ENCODE measurements at regions not wholly inside any gene's neighbourhood (a gene's known extent, or its start where the extent isn't known, plus 50 kb on each side); places are given as distances from the start of the nearest gene placed in this dataset.

DNA sequence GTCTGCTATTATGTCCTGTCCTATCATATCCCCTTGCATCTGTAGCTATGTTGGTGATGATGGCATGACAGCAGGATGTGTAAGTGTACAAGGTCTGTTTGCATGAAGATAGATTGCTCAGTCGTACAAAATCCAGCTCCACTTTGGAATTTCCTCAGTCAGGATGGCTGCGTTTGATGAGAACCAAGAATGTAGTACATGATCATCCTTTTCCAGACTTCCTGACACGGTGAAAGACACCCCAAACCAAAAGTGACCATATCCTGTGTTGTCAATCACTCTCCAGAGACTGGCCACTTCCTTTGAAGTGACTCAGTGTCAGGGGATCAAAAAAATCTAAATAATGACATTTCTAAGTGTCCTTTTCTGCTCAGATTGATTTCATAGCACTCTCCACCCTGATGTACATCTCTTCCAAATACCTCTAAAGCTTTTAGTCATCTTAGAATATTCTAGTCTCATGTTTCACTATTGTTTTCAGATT lies 213.4 kb downstream of the PLK2 start:
- no peak for DNase-seq

- no peak for DNase-seq
Measured at GRCh38 chr5:58245476-58245840, 214.4 kb downstream of the PLK2 start.

DNA sequence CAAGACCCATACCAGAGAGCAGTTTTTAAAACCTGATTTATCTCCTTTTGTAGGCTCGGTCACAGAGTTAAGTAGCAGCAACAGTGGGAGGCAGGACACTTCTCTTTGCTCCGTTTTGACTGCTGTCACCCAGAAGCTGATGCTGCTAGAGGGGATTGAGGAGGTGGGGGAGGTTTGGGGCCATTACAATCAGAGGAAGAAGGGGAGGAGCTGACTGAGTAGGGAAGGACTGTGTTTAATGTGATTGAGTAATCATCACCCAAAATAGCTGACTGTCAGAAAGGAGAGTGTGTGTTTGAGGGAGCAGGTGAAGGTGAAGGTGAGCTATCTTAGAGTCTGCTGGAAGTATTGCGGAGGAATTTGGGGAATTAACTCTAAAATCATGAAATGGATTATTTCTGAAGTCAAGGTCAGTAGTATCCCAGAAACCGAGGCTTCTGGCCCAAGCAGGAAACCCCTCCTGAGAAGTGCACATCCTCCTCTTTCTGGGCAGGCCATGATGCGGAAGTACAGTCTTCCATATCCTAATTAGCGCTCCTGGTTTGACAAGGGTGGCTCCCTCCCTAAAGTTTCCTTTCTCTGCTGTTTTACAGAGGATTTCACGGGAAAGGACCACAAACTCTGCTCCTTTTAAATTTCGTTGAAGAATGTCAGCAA lies 214.9 kb downstream of the PLK2 start:
- no peak for DNase-seq

GRCh38 chr5:58241389-58241788 lies 218.5 kb downstream of the PLK2 start:
- no peak for DNase-seq

DNA sequence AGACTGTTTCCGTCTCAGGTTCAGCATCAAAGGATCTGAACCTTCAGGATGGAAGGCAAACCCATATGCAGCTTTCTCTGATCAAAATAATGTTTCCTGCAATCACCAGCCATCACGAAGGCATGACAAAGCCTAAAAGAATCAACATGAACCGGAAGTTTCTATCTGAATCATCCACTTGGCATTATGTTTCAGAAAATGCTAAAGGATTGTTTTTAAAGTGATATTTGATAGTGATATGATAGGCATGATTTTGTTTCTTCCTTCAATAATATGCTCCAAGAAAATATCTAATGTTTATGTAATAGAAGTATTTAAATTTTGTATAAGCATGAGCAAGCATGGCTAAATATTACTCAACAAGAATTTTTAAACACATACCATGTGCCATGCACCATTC lies 219.6 kb downstream of the PLK2 start:
- DNase-seq = no peak

DNA sequence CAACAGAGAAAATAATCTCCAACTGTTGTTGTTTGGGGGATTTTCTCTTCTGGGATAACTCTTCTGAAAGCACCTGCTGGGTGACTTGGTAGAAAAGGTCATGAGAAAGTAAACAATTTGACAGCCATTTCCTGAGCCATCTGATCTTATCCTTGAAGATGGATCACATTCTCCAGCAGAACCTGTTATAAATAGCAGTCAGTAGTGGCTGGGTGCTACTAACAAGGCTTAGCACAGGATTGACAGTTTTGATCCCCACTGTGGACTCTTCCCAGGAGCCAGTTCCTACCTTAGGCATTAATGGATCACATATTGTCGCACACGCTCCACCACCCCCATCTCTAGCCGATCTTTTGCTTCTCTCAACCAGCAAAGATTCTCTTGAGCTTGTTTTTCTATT lies 220.2 kb downstream of the PLK2 start:
- DNase-seq = no peak

DNA sequence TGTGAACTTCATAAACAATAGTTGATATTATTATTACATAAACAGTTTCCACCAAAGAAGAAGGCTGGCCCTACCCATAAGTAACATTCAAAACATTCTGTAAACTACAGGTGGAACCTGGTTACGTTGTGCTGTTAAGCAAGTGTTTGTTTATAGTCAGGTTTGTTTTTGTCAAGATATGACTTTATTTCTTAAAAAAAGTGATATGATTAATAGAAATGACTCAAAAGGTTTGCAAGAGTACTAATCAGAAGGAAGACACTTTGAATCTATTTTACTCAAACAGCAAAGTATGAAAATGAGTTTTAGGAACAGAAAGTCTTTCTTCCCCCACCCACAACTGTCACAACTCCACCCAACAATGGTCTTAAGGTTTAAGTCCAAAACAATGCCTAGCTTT lies 220.8 kb downstream of the PLK2 start:
- DNase-seq = no peak

- DNase-seq = no peak
Measured at GRCh38 chr5:58236498-58236897, 223.4 kb downstream of the PLK2 start.

DNA sequence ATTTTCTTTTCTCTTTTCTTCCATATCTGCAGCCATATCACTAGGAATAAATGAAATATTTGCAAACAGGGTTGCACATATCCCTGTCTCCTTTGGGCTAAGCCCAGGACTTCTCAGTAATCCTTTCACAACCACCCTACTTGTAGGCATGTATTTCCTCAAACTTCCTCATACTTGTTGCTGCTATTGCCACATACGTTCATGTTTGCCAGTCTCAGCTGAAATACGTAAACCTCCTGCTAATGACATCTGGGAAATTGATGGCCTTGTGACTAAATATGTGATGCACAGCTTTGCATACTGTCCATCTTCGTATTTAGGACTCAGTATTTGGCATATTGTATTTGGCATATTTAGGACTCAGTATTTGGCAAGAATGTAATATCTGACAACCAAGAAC lies 224.6 kb downstream of the PLK2 start:
- DNase-seq = no peak

- DNase-seq = no peak
Measured at GRCh38 chr5:58232130-58232529, 227.8 kb downstream of the PLK2 start.

DNA sequence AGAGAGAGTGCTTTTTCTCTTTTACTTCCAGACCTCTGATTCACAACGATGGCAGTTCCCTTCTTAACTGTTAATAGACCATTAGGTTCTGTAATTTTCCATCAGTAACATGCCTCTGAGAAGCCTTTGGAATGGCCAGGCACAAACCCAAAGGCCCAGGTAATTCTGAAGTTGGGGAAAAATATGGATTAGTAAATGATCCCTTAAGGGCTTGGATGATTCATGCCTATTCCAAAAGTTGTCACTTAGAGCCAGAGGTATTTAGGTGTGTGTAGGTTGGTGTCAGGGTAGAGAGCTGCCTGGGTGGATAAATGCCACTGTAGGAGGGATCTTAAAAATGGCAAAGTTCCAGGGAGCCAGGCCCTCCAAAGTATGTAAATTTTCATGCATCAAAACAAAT lies 228.8 kb downstream of the PLK2 start:
- no peak for DNase-seq

GRCh38 chr5:58228896-58229295 lies 231.0 kb downstream of the PLK2 start:
- DNase-seq = no peak

DNA sequence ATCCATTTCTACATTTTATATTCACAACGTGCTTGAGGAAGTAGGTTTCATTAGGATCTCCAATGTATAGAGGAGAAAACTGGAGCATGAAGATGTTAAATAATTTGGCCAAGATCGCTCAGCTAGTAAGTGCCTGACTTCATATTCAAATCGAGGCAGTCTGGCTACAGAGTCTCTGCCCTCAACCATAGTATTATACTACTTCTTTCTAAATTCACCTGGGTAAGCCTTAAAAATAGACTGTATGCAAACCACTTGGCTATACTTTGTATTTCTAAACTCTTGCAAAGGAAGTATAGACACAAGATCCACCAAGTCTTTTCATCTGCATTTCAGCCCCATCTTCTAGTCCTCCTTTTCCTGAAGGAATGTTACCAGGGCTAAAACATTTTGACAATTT lies 232.0 kb downstream of the PLK2 start:
- no peak for DNase-seq

- DNase-seq = no peak
Measured at GRCh38 chr5:58224661-58225060, 235.2 kb downstream of the PLK2 start.

DNA sequence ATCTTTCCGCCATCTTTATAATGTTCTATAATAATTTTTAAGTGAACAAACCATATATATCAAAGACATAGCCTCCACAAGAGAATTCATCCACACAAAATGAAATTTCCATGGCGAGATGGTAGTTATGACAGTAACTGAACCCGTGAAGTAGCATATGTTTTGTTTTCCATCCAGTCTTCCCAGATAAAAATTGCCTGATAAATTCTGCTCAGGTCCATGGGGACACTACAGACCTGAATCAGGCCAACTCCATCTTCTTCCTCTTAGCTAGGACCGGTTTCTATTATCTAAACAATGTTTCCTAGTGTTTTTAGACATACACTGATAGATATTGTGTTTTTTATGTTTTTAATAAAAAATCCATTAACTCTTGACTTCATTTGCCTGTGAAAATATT lies 235.7 kb downstream of the PLK2 start:
- no peak for DNase-seq

- no peak for DNase-seq
Measured at GRCh38 chr5:58215364-58215763, 244.5 kb downstream of the PLK2 start.

GRCh38 chr5:58211441-58211840 lies 248.4 kb downstream of the PLK2 start:
- DNase-seq = no peak

DNA sequence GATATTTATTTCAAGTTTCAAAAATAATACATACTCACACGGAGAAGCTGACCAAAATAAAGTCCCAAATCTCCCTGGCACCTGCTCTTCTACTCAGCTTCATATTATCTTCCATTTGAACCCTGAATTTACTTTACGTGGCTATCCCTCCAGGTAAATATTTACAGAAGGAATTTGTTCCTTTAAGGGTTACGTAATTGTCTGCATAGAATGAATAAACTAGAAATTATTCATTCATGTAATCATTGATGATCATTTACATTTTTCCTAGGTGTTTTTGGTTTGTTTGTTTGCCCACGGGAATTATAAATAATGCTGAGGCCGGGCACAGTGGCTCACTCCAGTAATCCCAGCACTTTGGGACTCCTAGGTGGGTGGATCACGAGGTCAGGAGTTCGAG lies 251.2 kb downstream of the PLK2 start:
- no peak for DNase-seq

GRCh38 chr5:58207076-58207475 lies 252.8 kb downstream of the PLK2 start:
- DNase-seq = no peak

DNA sequence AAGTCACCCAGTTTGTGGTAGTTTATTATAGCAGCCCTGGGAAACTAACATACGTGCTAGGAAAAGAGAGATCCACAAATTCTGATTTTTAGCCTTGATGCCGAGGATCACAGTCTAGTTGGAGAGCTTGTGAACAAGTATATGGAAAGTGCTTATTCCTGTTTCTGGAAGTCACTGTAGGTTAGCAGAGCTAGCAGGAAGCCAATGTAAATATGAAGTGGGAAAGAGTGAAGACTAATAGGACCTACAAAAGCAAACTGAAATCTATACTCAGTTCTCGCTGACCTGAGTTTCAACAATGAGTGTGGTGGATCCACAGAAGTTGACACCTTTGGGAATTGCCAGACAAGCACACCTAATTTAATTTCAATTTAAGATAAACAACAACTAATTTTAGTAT lies 254.9 kb downstream of the PLK2 start:
- no peak for DNase-seq

DNA sequence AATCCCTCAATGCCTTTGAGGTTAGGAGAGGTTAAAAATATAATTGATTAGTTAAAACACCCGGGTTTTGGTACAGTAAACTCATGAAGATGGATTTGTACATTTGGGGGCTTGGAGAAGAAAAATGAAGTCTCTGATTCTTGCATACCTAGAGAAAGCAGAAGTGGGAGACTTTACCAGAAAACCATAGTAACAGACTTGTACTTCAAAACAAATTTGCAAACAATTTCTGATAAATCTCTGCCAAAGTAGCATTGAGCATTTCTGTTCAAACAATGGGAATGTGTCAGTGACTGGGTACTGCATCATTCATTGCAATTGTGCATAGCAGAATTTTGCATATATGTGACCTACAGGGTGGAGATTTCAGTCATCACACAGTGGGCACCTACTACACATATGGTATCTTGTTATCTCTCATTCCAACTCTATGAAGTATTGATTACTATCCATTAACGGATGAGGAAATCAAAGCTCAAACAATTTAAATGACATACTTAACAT lies 256.9 kb downstream of the PLK2 start:
- no peak for DNase-seq

GRCh38 chr5:58201922-58202648 lies 257.8 kb downstream of the PLK2 start:
- DNase-seq = no peak

- DNase-seq = no peak
Measured at GRCh38 chr5:58200451-58200850, 259.4 kb downstream of the PLK2 start.

DNA sequence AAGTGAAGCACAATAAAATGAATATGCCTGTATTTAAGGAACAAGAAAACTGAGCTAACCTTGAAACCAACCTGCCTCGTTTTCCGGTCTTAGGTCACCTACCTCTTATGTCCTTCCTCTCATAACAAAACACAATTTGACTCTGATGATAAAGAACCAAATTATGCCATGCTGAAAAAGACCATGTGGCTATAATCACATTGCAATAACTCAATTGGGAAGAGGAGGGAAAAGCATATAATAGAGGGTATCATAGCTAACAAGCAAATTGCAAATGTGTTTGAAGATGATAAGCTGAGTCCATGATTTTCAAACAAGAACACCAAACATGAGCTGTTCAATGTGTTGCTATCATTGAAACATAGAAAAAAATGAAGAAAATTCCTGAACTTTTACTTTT lies 260.8 kb downstream of the PLK2 start:
- no peak for DNase-seq

- no peak for DNase-seq
Measured at GRCh38 chr5:58198330-58198729, 261.6 kb downstream of the PLK2 start.

Measured in activated T-cell treated with anti-CD3 and anti-CD28 coated beads for 4 hours (primary cell).